GOT3 (cell line): ENCODE measurements at regions not wholly inside any gene's neighbourhood (a gene's known extent, or its start where the extent isn't known, plus 50 kb on each side); places are given as distances from the start of the nearest gene placed in this dataset.
"Not testable (repeated sequence)": the region's sequence is repeated elsewhere in the genome, so short reads cannot be mapped to it uniquely, and the experiment has no call there.

ENCODE experiments used
- DNase-seq: peaks from one replicate; lab custom pipeline; 2025; ENCODE audit warnings: mixed read lengths; lab: John Stamatoyannopoulos, UW

- no peak for DNase-seq
Measured at GRCh38 chr7:113383638-113384037, 265.3 kb upstream of the SMIM30 start.

- no peak for DNase-seq
Measured at GRCh38 chr7:113379746-113380145, 261.4 kb upstream of the SMIM30 start.

- no peak for DNase-seq
Measured at GRCh38 chr7:113374955-113375354, 256.6 kb upstream of the SMIM30 start.

GRCh38 chr7:113373863-113374262 lies 255.5 kb upstream of the SMIM30 start:
- no peak for DNase-seq

GRCh38 chr7:113371416-113372043 lies 253.2 kb upstream of the SMIM30 start:
- no peak for DNase-seq

- no peak for DNase-seq
Measured at GRCh38 chr7:113370910-113371309, 252.6 kb upstream of the SMIM30 start.

- DNase-seq, result no peak
Measured at GRCh38 chr7:113368256-113368655, 249.9 kb upstream of the SMIM30 start.

- DNase-seq, result no peak
Measured at GRCh38 chr7:113367041-113367586, 248.8 kb upstream of the SMIM30 start.

GRCh38 chr7:113366122-113366521 lies 247.8 kb upstream of the SMIM30 start:
- DNase-seq, result no peak

GRCh38 chr7:113349339-113349738 lies 231.0 kb upstream of the SMIM30 start:
- no peak for DNase-seq

GRCh38 chr7:113339661-113340060 lies 221.3 kb upstream of the SMIM30 start:
- no peak for DNase-seq

GRCh38 chr7:113338071-113338696 lies 219.8 kb upstream of the SMIM30 start:
- DNase-seq, result no peak

- DNase-seq, result not testable (repeated sequence)
Measured at GRCh38 chr7:113336838-113337237, 218.5 kb upstream of the SMIM30 start.

GRCh38 chr7:113331155-113331898 lies 213.0 kb upstream of the SMIM30 start:
- DNase-seq, result no peak

GRCh38 chr7:113321201-113321600 lies 202.8 kb upstream of the SMIM30 start:
- DNase-seq, result no peak

- no peak for DNase-seq
Measured at GRCh38 chr7:113320419-113320818, 202.1 kb upstream of the SMIM30 start.

- no peak for DNase-seq
Measured at GRCh38 chr7:113314594-113314993, 196.2 kb upstream of the SMIM30 start.

GRCh38 chr7:113308399-113308798 lies 190.0 kb upstream of the SMIM30 start:
- DNase-seq, result no peak

- DNase-seq, result no peak
Measured at GRCh38 chr7:113307147-113307546, 188.8 kb upstream of the SMIM30 start.

- no peak for DNase-seq
Measured at GRCh38 chr7:113306302-113306701, 187.9 kb upstream of the SMIM30 start.

GRCh38 chr7:113304104-113304503 lies 185.8 kb upstream of the SMIM30 start:
- no peak for DNase-seq

GRCh38 chr7:113303388-113303787 lies 185.0 kb upstream of the SMIM30 start:
- DNase-seq, result not testable (repeated sequence)

GRCh38 chr7:113301983-113302382 lies 183.6 kb upstream of the SMIM30 start:
- no peak for DNase-seq
